ENCODE measurements at regions not wholly inside any gene's neighbourhood (a gene's known extent, or its start where the extent isn't known, plus 50 kb on each side); places are given as distances from the start of the nearest gene placed in this dataset.
"Not testable (repeated sequence)": the region's sequence is repeated elsewhere in the genome, so short reads cannot be mapped to it uniquely, and the experiment has no call there.

DNA sequence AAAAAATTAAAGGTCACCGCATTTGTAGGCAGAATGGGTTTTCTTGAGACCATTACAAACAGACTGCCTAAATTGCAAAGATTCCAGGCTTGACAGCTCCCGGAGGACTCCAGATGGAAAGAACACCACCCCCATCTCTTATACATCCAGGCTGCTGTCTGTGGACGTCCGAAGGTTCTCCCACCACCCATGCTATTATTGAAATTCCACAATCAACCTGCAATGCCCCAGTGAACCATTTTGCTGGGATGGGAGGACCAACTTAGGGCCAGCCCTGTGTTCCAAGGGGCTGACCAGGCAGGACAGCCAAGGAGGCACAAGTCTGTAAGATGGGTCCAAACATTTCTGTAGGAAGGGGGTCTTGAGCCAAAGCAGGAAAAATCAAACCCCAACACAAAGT is 122.7 kb downstream of the NPIPA8 start:
- TF ChIP-seq, protein P1, sequence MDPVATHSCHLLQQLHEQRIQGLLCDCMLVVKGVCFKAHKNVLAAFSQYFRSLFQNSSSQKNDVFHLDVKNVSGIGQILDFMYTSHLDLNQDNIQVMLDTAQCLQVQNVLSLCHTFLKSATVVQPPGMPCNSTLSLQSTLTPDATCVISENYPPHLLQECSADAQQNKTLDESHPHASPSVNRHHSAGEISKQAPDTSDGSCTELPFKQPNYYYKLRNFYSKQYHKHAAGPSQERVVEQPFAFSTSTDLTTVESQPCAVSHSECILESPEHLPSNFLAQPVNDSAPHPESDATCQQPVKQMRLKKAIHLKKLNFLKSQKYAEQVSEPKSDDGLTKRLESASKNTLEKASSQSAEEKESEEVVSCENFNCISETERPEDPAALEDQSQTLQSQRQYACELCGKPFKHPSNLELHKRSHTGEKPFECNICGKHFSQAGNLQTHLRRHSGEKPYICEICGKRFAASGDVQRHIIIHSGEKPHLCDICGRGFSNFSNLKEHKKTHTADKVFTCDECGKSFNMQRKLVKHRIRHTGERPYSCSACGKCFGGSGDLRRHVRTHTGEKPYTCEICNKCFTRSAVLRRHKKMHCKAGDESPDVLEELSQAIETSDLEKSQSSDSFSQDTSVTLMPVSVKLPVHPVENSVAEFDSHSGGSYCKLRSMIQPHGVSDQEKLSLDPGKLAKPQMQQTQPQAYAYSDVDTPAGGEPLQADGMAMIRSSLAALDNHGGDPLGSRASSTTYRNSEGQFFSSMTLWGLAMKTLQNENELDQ (tag by site-specific recombination; IDR thresholded peaks at IDR 0.05; ENCODE audit: low read depth), result not testable (repeated sequence)
- not testable (repeated sequence) for TF ChIP-seq ZNF416, ZNF324, ZNF514, ZBTB21, CTCF, ZNF701, ZBTB8A, ZNF184 (tag by site-specific recombination; IDR thresholded peaks at IDR 0.05)
